Activated T-helper 17 cell treated with anti-CD3 and anti-CD28 coated beads, Interleukin-2, amount 50 U/mL, for 72 hours (primary cell): ENCODE measurements at regions not wholly inside any gene's neighbourhood (a gene's known extent, or its start where the extent isn't known, plus 50 kb on each side); places are given as distances from the start of the nearest gene placed in this dataset.
A peak's percentile ranks its signal among the peaks of the same experiment; 100 is the strongest.
"Not testable (repeated sequence)": the region's sequence is repeated elsewhere in the genome, so short reads cannot be mapped to it uniquely, and the experiment has no call there.

Source experiments
- ATAC-seq: fragments of 150-1000 bp; cut with Tn5 transposase; replicated peaks from 2 replicates; pipeline ENCODE4 v1.10.0; 2021; ENCODE audit warnings: mild to moderate bottlenecking, moderate library complexity
- H3K27ac Mint-ChIP-seq: one replicate; pipeline ENCODE4 v1.8.0; 2022; ENCODE audit warnings: mixed read lengths
- H3K27me3 Mint-ChIP-seq: one replicate; pipeline ENCODE4 v1.8.0; 2022; ENCODE audit warnings: mixed read lengths
- H3K36me3 Mint-ChIP-seq: one replicate; pipeline ENCODE4 v1.8.0; 2022; ENCODE audit warnings: low read depth, mild to moderate bottlenecking, mixed read lengths
- H3K4me1 Mint-ChIP-seq: one replicate; pipeline ENCODE4 v1.8.0; 2022; ENCODE audit warnings: mixed read lengths
- H3K4me3 Mint-ChIP-seq: one replicate; pipeline ENCODE4 v1.8.0; 2022; ENCODE audit warnings: mild to moderate bottlenecking, mixed read lengths
- H3K9me3 Mint-ChIP-seq: one replicate; pipeline ENCODE4 v1.8.0; 2022; ENCODE audit warnings: mixed read lengths

GRCh38 chr22:22124374-22124773 is 120.2 kb upstream of the VPREB1 start:
- peaks cover 4% of the 10 kb centered on the region for H3K4me1 Mint-ChIP-seq
- H3K9me3 Mint-ChIP-seq = no peaks in the 10 kb centered on the region
- H3K27me3 Mint-ChIP-seq = peaks cover 33% of the 10 kb centered on the region
- no peak overlapping the region for H3K27ac Mint-ChIP-seq
- no peak overlapping the region for H3K4me3 Mint-ChIP-seq
- ATAC-seq = no peak
- no peaks in the 10 kb centered on the region for H3K36me3 Mint-ChIP-seq

- peaks cover 4% of the 10 kb centered on the region for H3K4me1 Mint-ChIP-seq
- H3K4me3 Mint-ChIP-seq = no peak overlapping the region
- H3K27ac Mint-ChIP-seq = no peak overlapping the region
- ATAC-seq = no peak
- no peaks in the 10 kb centered on the region for H3K36me3 Mint-ChIP-seq
- peaks cover 37% of the 10 kb centered on the region for H3K27me3 Mint-ChIP-seq
- no peaks in the 10 kb centered on the region for H3K9me3 Mint-ChIP-seq
Measured at GRCh38 chr22:22123960-22124278, 120.7 kb upstream of the VPREB1 start.

- H3K4me1 Mint-ChIP-seq = peaks cover 4% of the 10 kb centered on the region
- no peak overlapping the region for H3K4me3 Mint-ChIP-seq
- H3K9me3 Mint-ChIP-seq = no peaks in the 10 kb centered on the region
- H3K36me3 Mint-ChIP-seq = no peaks in the 10 kb centered on the region
- H3K27me3 Mint-ChIP-seq = peaks cover 39% of the 10 kb centered on the region
- H3K27ac Mint-ChIP-seq = no peak overlapping the region
- ATAC-seq = no peak
Measured at GRCh38 chr22:22123118-22123959, 121.2 kb upstream of the VPREB1 start.

- no peaks in the 10 kb centered on the region for H3K9me3 Mint-ChIP-seq
- no peak overlapping the region for H3K4me3 Mint-ChIP-seq
- peaks cover 4% of the 10 kb centered on the region for H3K4me1 Mint-ChIP-seq
- no peak for ATAC-seq
- H3K36me3 Mint-ChIP-seq = no peaks in the 10 kb centered on the region
- H3K27ac Mint-ChIP-seq = no peak overlapping the region
- peaks cover 40% of the 10 kb centered on the region for H3K27me3 Mint-ChIP-seq
Measured at GRCh38 chr22:22122348-22123117, 122.1 kb upstream of the VPREB1 start.

- no peaks in the 10 kb centered on the region for H3K9me3 Mint-ChIP-seq
- no peak overlapping the region for H3K4me3 Mint-ChIP-seq
- peaks cover 4% of the 10 kb centered on the region for H3K4me1 Mint-ChIP-seq
- H3K36me3 Mint-ChIP-seq = no peaks in the 10 kb centered on the region
- peaks cover 39% of the 10 kb centered on the region for H3K27me3 Mint-ChIP-seq
- no peak overlapping the region for H3K27ac Mint-ChIP-seq
- ATAC-seq = no peak
Measured at GRCh38 chr22:22121445-22121844, 123.1 kb upstream of the VPREB1 start.

GRCh38 chr22:22120160-22120559 is 124.4 kb upstream of the VPREB1 start:
- Mint-ChIP-seq H3K27ac (no peak overlapping the region), H3K27me3 (peaks cover 35% of the 10 kb centered on the region), H3K4me3 (no peak overlapping the region), H3K9me3 (no peaks in the 10 kb centered on the region), H3K36me3 (no peaks in the 10 kb centered on the region), H3K4me1 (peaks cover 4% of the 10 kb centered on the region)
- no peak for ATAC-seq

- Mint-ChIP-seq H3K4me1 (peaks cover 4% of the 10 kb centered on the region), H3K27me3 (peaks cover 28% of the 10 kb centered on the region), H3K27ac (no peak overlapping the region), H3K4me3 (no peak overlapping the region), H3K9me3 (no peaks in the 10 kb centered on the region), H3K36me3 (no peaks in the 10 kb centered on the region)
- no peak for ATAC-seq
Measured at GRCh38 chr22:22118987-22119386, 125.6 kb upstream of the VPREB1 start.

- not testable (repeated sequence) for ATAC-seq, H3K36me3 Mint-ChIP-seq, H3K4me3 Mint-ChIP-seq
Measured at GRCh38 chr22:22117864-22118544, 126.6 kb upstream of the VPREB1 start.

GRCh38 chr22:22116997-22117770 is 127.4 kb upstream of the VPREB1 start:
- H3K4me1 Mint-ChIP-seq, H3K9me3 Mint-ChIP-seq, H3K27ac Mint-ChIP-seq, H3K36me3 Mint-ChIP-seq, H3K4me3 Mint-ChIP-seq, ATAC-seq: not testable (repeated sequence)
- peaks cover 14% of the 10 kb centered on the region for H3K27me3 Mint-ChIP-seq

More at GRCh38 chr22:22117864-22118544, 126.6 kb upstream of the VPREB1 start:
- not testable (repeated sequence) for H3K9me3 Mint-ChIP-seq, H3K27ac Mint-ChIP-seq, H3K4me1 Mint-ChIP-seq
- peaks cover 19% of the 10 kb centered on the region for H3K27me3 Mint-ChIP-seq

GRCh38 chr22:22113701-22114100 is 130.9 kb upstream of the VPREB1 start:
- ATAC-seq = no peak

GRCh38 chr22:22112533-22113294 is 130.1 kb upstream of the TOP3B start:
- H3K4me3 Mint-ChIP-seq = no peak overlapping the region
- no peaks in the 10 kb centered on the region for H3K36me3 Mint-ChIP-seq
- no peak overlapping the region for H3K27ac Mint-ChIP-seq
- no peaks in the 10 kb centered on the region for H3K27me3 Mint-ChIP-seq
- H3K4me1 Mint-ChIP-seq = peaks cover 4% of the 10 kb centered on the region
- no peak for ATAC-seq
- no peaks in the 10 kb centered on the region for H3K9me3 Mint-ChIP-seq

More at GRCh38 chr22:22113701-22114100, 130.9 kb upstream of the VPREB1 start:
- Mint-ChIP-seq H3K4me1 (peaks cover 4% of the 10 kb centered on the region), H3K27ac (no peak overlapping the region), H3K4me3 (no peak overlapping the region), H3K27me3 (peaks cover 5% of the 10 kb centered on the region), H3K9me3 (no peaks in the 10 kb centered on the region), H3K36me3 (no peaks in the 10 kb centered on the region)

- no peak for ATAC-seq
- Mint-ChIP-seq H3K27me3 (no peaks in the 10 kb centered on the region), H3K9me3 (no peaks in the 10 kb centered on the region), H3K27ac (no peak overlapping the region), H3K4me3 (no peak overlapping the region), H3K36me3 (no peaks in the 10 kb centered on the region), H3K4me1 (peaks cover 4% of the 10 kb centered on the region)
Measured at GRCh38 chr22:22111983-22112382, 129.4 kb upstream of the TOP3B start.

- Mint-ChIP-seq H3K36me3 (no peaks in the 10 kb centered on the region), H3K27me3 (no peaks in the 10 kb centered on the region), H3K9me3 (no peaks in the 10 kb centered on the region), H3K4me1 (peaks cover 4% of the 10 kb centered on the region), H3K4me3 (no peak overlapping the region), H3K27ac (no peak overlapping the region)
- peak; percentile 95 for ATAC-seq
Measured at GRCh38 chr22:22111267-22111751, 128.7 kb upstream of the TOP3B start.
